ENCODE measurements at regions not wholly inside any gene's neighbourhood (a gene's known extent, or its start where the extent isn't known, plus 50 kb on each side); places are given as distances from the start of the nearest gene placed in this dataset.

GRCh38 chr5:6918255-6918654 lies 205.0 kb downstream of the TENT4A start:
- TF ChIP-seq TCF12 (IDR thresholded peaks at IDR 0.05; ENCODE audit: low read depth, low read length) (no peak), SP2 (IDR thresholded peaks at IDR 0.05; ENCODE audit: low read length) (no peak), YY1 (IDR thresholded peaks at IDR 0.05; ENCODE audit: low read depth, low read length) (no peak), TAF7 (optimal IDR thresholded peaks at IDR 0.05; ENCODE audit: borderline replicate concordance, low read depth, low read length) (no peak), TAF1 (IDR thresholded peaks at IDR 0.05; ENCODE audit: low read depth, low read length) (no peak), TEAD4 (IDR thresholded peaks at IDR 0.05; ENCODE audit: low read depth, low read length) (no peak), ATF3 (IDR thresholded peaks at IDR 0.05; ENCODE audit: insufficient read depth, low read depth, low read length) (no peak), RBBP5 (IDR thresholded peaks at IDR 0.05; ENCODE audit: borderline replicate concordance, low read depth, low read length) (no peak)
- TF ChIP-seq, protein P1, sequence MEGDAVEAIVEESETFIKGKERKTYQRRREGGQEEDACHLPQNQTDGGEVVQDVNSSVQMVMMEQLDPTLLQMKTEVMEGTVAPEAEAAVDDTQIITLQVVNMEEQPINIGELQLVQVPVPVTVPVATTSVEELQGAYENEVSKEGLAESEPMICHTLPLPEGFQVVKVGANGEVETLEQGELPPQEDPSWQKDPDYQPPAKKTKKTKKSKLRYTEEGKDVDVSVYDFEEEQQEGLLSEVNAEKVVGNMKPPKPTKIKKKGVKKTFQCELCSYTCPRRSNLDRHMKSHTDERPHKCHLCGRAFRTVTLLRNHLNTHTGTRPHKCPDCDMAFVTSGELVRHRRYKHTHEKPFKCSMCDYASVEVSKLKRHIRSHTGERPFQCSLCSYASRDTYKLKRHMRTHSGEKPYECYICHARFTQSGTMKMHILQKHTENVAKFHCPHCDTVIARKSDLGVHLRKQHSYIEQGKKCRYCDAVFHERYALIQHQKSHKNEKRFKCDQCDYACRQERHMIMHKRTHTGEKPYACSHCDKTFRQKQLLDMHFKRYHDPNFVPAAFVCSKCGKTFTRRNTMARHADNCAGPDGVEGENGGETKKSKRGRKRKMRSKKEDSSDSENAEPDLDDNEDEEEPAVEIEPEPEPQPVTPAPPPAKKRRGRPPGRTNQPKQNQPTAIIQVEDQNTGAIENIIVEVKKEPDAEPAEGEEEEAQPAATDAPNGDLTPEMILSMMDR (IDR thresholded peaks at IDR 0.05; ENCODE audit: control extremely low read depth in 1 of 3, insufficient read depth in 1 of 3, low read depth in 1 of 3, low read length in 3 of 3), result no peak

All from H1 (cell line).